H9 (cell line): ENCODE measurements at regions not wholly inside any gene's neighbourhood (a gene's known extent, or its start where the extent isn't known, plus 50 kb on each side); places are given as distances from the start of the nearest gene placed in this dataset.

Experiments
- DNase-seq: peaks from one replicate; pipeline ENCODE4 v3.0.0-alpha.2; 2017
- H2AFZ ChIP-seq: one replicate; pipeline ENCODE4 v1.6.1; 2013; ENCODE audit warnings: mild to moderate bottlenecking, low read length, control low read depth, moderate library complexity
- H2AK5ac ChIP-seq: 2 replicates; pipeline ENCODE4 v1.6.1; 2013; ENCODE audit warnings: low read length, control low read depth, mixed read lengths; ENCODE audit not compliant: insufficient read length
- H2BK120ac ChIP-seq: one replicate; pipeline ENCODE4 v1.6.1; 2013; ENCODE audit warnings: low read depth, mild to moderate bottlenecking, low read length, control low read depth, inconsistent platforms; ENCODE audit not compliant: poor library complexity, severe bottlenecking
- H2BK12ac ChIP-seq: 2 replicates; pipeline ENCODE4 v1.6.1; 2013; ENCODE audit warnings: low read length, control low read depth, mixed read lengths, low read depth; ENCODE audit not compliant: insufficient read length
- H2BK15ac ChIP-seq: 2 replicates; pipeline ENCODE4 v1.6.1; 2013; ENCODE audit warnings: low read depth, low read length, control low read depth
- H2BK20ac ChIP-seq: one replicate; pipeline ENCODE4 v1.6.1; 2013; ENCODE audit warnings: low read depth, mild to moderate bottlenecking, low read length, control low read depth, inconsistent platforms; ENCODE audit not compliant: poor library complexity, severe bottlenecking
- H2BK5ac ChIP-seq: 2 replicates; pipeline ENCODE4 v1.6.1; 2013; ENCODE audit warnings: low read length, control low read depth, mixed read lengths; ENCODE audit not compliant: insufficient read length
- H3K14ac ChIP-seq: 2 replicates; pipeline ENCODE4 v1.6.1; 2013; ENCODE audit warnings: low read length, control low read depth; ENCODE audit not compliant: insufficient read depth
- H3K18ac ChIP-seq: 2 replicates; pipeline ENCODE4 v1.6.1; 2013; ENCODE audit warnings: low read depth, mild to moderate bottlenecking, mixed read lengths, low read length, control low read depth; ENCODE audit not compliant: insufficient read length
- H3K23ac ChIP-seq: 2 replicates; pipeline ENCODE4 v1.6.1; 2013; ENCODE audit warnings: low read length, control low read depth, mixed read lengths, low read depth; ENCODE audit not compliant: insufficient read length
- H3K23me2 ChIP-seq: 2 replicates; pipeline ENCODE4 v1.6.1; 2013; ENCODE audit warnings: low read depth, mild to moderate bottlenecking, mixed read lengths, low read length, control low read depth; ENCODE audit not compliant: insufficient read length, poor library complexity, severe bottlenecking
- H3K27ac ChIP-seq: 2 replicates; pipeline ENCODE4 v1.5.1; 2013; ENCODE audit warnings: low read length, control low read depth, mixed read lengths, low read depth; ENCODE audit not compliant: insufficient read length
- H3K27me3 ChIP-seq: 2 replicates; pipeline ENCODE4 v1.6.1; 2013; ENCODE audit warnings: low read length, control low read depth, inconsistent platforms; ENCODE audit not compliant: insufficient read depth
- H3K4ac ChIP-seq: 2 replicates; pipeline ENCODE4 v1.6.1; 2013; ENCODE audit warnings: low read depth, mild to moderate bottlenecking, control low read depth, inconsistent platforms, low read length, moderate library complexity
- H3K4me1 ChIP-seq: 2 replicates; pipeline ENCODE4 v1.6.1; 2013; ENCODE audit warnings: low read length, control low read depth, inconsistent platforms; ENCODE audit not compliant: insufficient read depth
- H3K4me2 ChIP-seq: 2 replicates; pipeline ENCODE4 v1.6.1; 2013; ENCODE audit warnings: low read length, control low read depth, mixed read lengths; ENCODE audit not compliant: insufficient read length, insufficient read depth
- H3K56ac ChIP-seq: 2 replicates; pipeline ENCODE4 v1.6.1; 2013; ENCODE audit warnings: low read depth, mild to moderate bottlenecking, mixed read lengths, low read length, control low read depth; ENCODE audit not compliant: insufficient read length
- H3K79me1 ChIP-seq: 2 replicates; pipeline ENCODE4 v1.6.1; 2013; ENCODE audit warnings: low read depth, mild to moderate bottlenecking, moderate library complexity, low read length, control low read depth, inconsistent platforms; ENCODE audit not compliant: insufficient read depth, poor library complexity, severe bottlenecking
- H3K79me2 ChIP-seq: 2 replicates; pipeline ENCODE4 v1.6.1; 2013; ENCODE audit warnings: low read length, control low read depth, inconsistent platforms; ENCODE audit not compliant: insufficient read depth
- H3K9ac ChIP-seq: 2 replicates; pipeline ENCODE4 v1.6.1; 2013; ENCODE audit warnings: low read length, control low read depth, mixed read lengths; ENCODE audit not compliant: insufficient read length; ENCODE audit errors: extremely low read depth
- H3K9me3 ChIP-seq: one replicate; pipeline ENCODE4 v1.6.1; 2013; ENCODE audit warnings: low read depth, low read length, inconsistent platforms; ENCODE audit not compliant: control insufficient read depth
- H3T11ph ChIP-seq: one replicate; pipeline ENCODE4 v1.6.1; 2013; ENCODE audit warnings: mild to moderate bottlenecking, low read length, control low read depth, inconsistent platforms
- H4K20me1 ChIP-seq: one replicate; pipeline ENCODE4 v1.6.1; 2013; ENCODE audit not compliant: control insufficient read depth, insufficient read length, insufficient read depth
- H4K5ac ChIP-seq: 2 replicates; pipeline ENCODE4 v1.6.1; 2013; ENCODE audit warnings: low read depth, mild to moderate bottlenecking, mixed read lengths, low read length, control low read depth; ENCODE audit not compliant: insufficient read length
- H4K8ac ChIP-seq: replicated peaks from 2 replicates; pipeline ENCODE4 v1.6.1; 2013; ENCODE audit warnings: low read length, control low read depth, mixed read lengths, low read depth; ENCODE audit not compliant: insufficient read length
- H4K91ac ChIP-seq: 2 replicates; pipeline ENCODE4 v1.6.1; 2013; ENCODE audit warnings: low read depth, mild to moderate bottlenecking, moderate library complexity, mixed read lengths, low read length, control low read depth; ENCODE audit not compliant: insufficient read length
- H3K27ac Mint-ChIP-seq, 3 experiments: 2 replicates in 2 of 3; 3 replicates in 1 of 3; pipeline ENCODE4 v1.8.0; 2020 to 2021; ENCODE audit warnings: mixed read lengths in 3 of 3, mild to moderate bottlenecking in 1 of 3, moderate library complexity in 1 of 3
- H3K27me3 Mint-ChIP-seq: 2 replicates; pipeline ENCODE4 v1.8.0; 2021; ENCODE audit warnings: low read depth, mild to moderate bottlenecking, moderate library complexity, mixed read lengths
- H3K36me3 Mint-ChIP-seq, 3 experiments: 2 replicates in 2 of 3; 3 replicates in 1 of 3; pipeline ENCODE4 v1.8.0; 2020 to 2021; ENCODE audit warnings: low read depth in 3 of 3, mixed read lengths in 3 of 3; ENCODE audit not compliant: insufficient read depth in 1 of 3
- H3K4me1 Mint-ChIP-seq, 2 experiments: 2 replicates each; pipeline ENCODE4 v1.8.0; 2020; ENCODE audit warnings: mixed read lengths in 2 of 2
- H3K4me3 Mint-ChIP-seq, 2 experiments: 2 replicates in 1 of 2; 3 replicates in 1 of 2; pipeline ENCODE4 v1.8.0; 2020 to 2021; ENCODE audit warnings: mild to moderate bottlenecking in 2 of 2, mixed read lengths in 2 of 2, moderate library complexity in 1 of 2
- H3K9me3 Mint-ChIP-seq, 2 experiments: 2 replicates in 1 of 2; 3 replicates in 1 of 2; pipeline ENCODE4 v1.8.0; 2020; ENCODE audit warnings: mild to moderate bottlenecking in 2 of 2, mixed read lengths in 2 of 2, moderate library complexity in 1 of 2
- WGBS: extraction: QIAGEN DNeasy Blood & Tissue Kit; methylation state at CpG from one replicate; pipeline ENCODE4 v1.1.7; 2013; ENCODE audit warnings: missing lambda C conversion rate, low lambda C conversion rate, mixed read lengths; ENCODE audit not compliant: insufficient read length; ENCODE audit errors: extremely low coverage; 5-methylcytosine and 5-hydroxymethylcytosine counted together
- TF ChIP-seq, protein P1 (sequence below): fragments of 200-600 bp; sonication (generic); conservative IDR thresholded peaks from 3 replicates; pipeline ENCODE4 v1.8.0; 2021; ENCODE audit warnings: antibody characterized with exemption, mild to moderate bottlenecking

DNA sequence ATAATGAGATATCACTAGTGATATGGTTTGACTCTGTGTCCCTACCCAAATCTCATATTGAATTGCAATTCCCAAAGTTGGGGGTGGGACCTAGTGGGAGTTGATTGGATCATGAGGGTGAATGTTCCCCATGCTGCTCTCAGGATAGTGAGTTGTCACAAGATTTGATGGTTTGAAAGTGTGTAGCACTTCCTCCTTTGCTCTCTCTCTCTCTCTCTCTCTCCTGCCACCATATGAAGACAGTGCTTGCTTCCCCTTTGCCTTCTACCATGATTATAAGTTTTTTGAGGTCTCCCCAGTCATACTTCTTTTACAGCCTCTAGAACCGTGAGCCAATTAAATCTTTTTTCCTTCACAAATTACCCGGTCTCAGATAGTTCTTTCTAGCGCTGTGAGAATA, 1002.0 kb upstream of the ADGRB3 start:
- no peaks in the 10 kb centered on the region for H3K79me2 ChIP-seq
- H4K91ac ChIP-seq, result no peak overlapping the region
- no peaks in the 10 kb centered on the region for H3K4me1 Mint-ChIP-seq
- no peak overlapping the region for H4K8ac ChIP-seq
- no peak overlapping the region for H3K18ac ChIP-seq
- no peak overlapping the region for H3K14ac ChIP-seq
- H3K27me3 Mint-ChIP-seq, result no peaks in the 10 kb centered on the region
- no peak overlapping the region for H3K23ac ChIP-seq
- no peak overlapping the region for H2BK15ac ChIP-seq
- TF ChIP-seq, protein P1, sequence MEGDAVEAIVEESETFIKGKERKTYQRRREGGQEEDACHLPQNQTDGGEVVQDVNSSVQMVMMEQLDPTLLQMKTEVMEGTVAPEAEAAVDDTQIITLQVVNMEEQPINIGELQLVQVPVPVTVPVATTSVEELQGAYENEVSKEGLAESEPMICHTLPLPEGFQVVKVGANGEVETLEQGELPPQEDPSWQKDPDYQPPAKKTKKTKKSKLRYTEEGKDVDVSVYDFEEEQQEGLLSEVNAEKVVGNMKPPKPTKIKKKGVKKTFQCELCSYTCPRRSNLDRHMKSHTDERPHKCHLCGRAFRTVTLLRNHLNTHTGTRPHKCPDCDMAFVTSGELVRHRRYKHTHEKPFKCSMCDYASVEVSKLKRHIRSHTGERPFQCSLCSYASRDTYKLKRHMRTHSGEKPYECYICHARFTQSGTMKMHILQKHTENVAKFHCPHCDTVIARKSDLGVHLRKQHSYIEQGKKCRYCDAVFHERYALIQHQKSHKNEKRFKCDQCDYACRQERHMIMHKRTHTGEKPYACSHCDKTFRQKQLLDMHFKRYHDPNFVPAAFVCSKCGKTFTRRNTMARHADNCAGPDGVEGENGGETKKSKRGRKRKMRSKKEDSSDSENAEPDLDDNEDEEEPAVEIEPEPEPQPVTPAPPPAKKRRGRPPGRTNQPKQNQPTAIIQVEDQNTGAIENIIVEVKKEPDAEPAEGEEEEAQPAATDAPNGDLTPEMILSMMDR, result no peak
- H4K20me1 ChIP-seq, result no peaks in the 10 kb centered on the region
- H2BK120ac ChIP-seq, result no peak overlapping the region
- no peaks in the 10 kb centered on the region for H3K9me3 ChIP-seq
- no peaks in the 10 kb centered on the region for H3K4me1 ChIP-seq
- no peak overlapping the region for H3K9ac ChIP-seq
- H3K56ac ChIP-seq, result no peak overlapping the region
- no peak overlapping the region for H2BK20ac ChIP-seq
- H3K4ac ChIP-seq, result no peak overlapping the region
- no peak overlapping the region for H3K4me3 Mint-ChIP-seq
- no peak overlapping the region for H4K5ac ChIP-seq
- no peak overlapping the region for H3K27ac ChIP-seq
- WGBS, result no CpG with 5 or more reads among the region's 3 CpGs
- no peak overlapping the region for H3K4me2 ChIP-seq
- no peak for DNase-seq
- H3K27ac Mint-ChIP-seq, result no peak overlapping the region
- no peak overlapping the region for H2AK5ac ChIP-seq
- peaks cover 5 to 22% (median 11%) of the 10 kb centered on the region in 3 experiments; a peak in 6 of 7 replicates for H3K36me3 Mint-ChIP-seq
- H3K23me2 ChIP-seq, result no peaks in the 10 kb centered on the region
- H3T11ph ChIP-seq, result no peak overlapping the region
- H3K9me3 Mint-ChIP-seq, result peaks cover 16 to 22% of the 10 kb centered on the region in 2 experiments; a peak in 4 of 5 replicates
- H2AFZ ChIP-seq, result no peak overlapping the region
- no peak overlapping the region for H2BK5ac ChIP-seq
- H2BK12ac ChIP-seq, result no peak overlapping the region
- H3K27me3 ChIP-seq, result no peaks in the 10 kb centered on the region
- no peaks in the 10 kb centered on the region for H3K79me1 ChIP-seq
